Nephron (organoid): ENCODE measurements at regions not wholly inside any gene's neighbourhood (a gene's known extent, or its start where the extent isn't known, plus 50 kb on each side); places are given as distances from the start of the nearest gene placed in this dataset.

Source experiments
- H3K27ac Mint-ChIP-seq, 3 experiments: 2 replicates each; pipeline ENCODE4 v1.8.0; 2020; ENCODE audit warnings: mixed read lengths in 3 of 3, mild to moderate bottlenecking in 2 of 3, moderate library complexity in 1 of 3
- H3K27me3 Mint-ChIP-seq: 2 replicates; pipeline ENCODE4 v1.8.0; 2021; ENCODE audit warnings: low read depth, mild to moderate bottlenecking, moderate library complexity, mixed read lengths
- H3K36me3 Mint-ChIP-seq: 2 replicates; pipeline ENCODE4 v1.8.0; 2020; ENCODE audit warnings: low read depth, mixed read lengths
- H3K4me1 Mint-ChIP-seq: 2 replicates; pipeline ENCODE4 v1.8.0; 2020; ENCODE audit warnings: mixed read lengths
- H3K4me3 Mint-ChIP-seq, 3 experiments: 2 replicates each; pipeline ENCODE4 v1.8.0; 2020; ENCODE audit warnings: mild to moderate bottlenecking in 3 of 3, mixed read lengths in 3 of 3, moderate library complexity in 2 of 3
- H3K9me3 Mint-ChIP-seq: 2 replicates; pipeline ENCODE4 v1.8.0; 2020; ENCODE audit warnings: mixed read lengths
- TF ChIP-seq, protein P1 (sequence below), 3 experiments: fragments of 200-600 bp; sonication (generic); IDR thresholded peaks; one replicate each; pipeline ENCODE4 v1.5.0; 2021; ENCODE audit warnings: antibody characterized with exemption in 3 of 3; ENCODE audit not compliant: unreplicated experiment in 3 of 3

DNA sequence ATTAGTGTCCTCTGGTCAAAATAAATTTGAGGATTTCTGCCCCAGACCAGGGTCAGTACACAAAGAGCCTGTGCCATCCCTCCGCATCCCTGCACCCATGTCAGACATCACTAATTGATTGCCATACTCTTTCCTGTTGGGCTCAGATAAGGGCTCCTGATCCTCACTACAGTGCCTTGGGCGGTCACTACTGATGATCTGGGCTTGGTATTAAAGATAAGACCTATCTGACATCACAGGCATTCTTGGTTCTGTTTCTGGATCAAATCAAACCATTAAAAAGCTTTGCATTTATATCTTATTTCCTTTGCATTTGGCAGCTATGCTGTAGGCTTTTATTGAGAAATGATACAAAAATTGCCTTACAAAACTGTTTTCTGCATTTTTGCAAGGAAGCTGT lies 103.5 kb upstream of the TENM4 start:
- Mint-ChIP-seq H3K27ac (no peak overlapping the region), H3K27me3 (peaks cover 4% of the 10 kb centered on the region), H3K9me3 (no peaks in the 10 kb centered on the region), H3K4me1 (no peaks in the 10 kb centered on the region), H3K36me3 (no peaks in the 10 kb centered on the region), H3K4me3 (no peak overlapping the region)
- TF ChIP-seq, protein P1, sequence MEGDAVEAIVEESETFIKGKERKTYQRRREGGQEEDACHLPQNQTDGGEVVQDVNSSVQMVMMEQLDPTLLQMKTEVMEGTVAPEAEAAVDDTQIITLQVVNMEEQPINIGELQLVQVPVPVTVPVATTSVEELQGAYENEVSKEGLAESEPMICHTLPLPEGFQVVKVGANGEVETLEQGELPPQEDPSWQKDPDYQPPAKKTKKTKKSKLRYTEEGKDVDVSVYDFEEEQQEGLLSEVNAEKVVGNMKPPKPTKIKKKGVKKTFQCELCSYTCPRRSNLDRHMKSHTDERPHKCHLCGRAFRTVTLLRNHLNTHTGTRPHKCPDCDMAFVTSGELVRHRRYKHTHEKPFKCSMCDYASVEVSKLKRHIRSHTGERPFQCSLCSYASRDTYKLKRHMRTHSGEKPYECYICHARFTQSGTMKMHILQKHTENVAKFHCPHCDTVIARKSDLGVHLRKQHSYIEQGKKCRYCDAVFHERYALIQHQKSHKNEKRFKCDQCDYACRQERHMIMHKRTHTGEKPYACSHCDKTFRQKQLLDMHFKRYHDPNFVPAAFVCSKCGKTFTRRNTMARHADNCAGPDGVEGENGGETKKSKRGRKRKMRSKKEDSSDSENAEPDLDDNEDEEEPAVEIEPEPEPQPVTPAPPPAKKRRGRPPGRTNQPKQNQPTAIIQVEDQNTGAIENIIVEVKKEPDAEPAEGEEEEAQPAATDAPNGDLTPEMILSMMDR (IDR thresholded peaks at IDR 0.05; ENCODE audit: unreplicated experiment in 3 of 3), result no peak

- H3K36me3 Mint-ChIP-seq, result no peaks in the 10 kb centered on the region
- no peak overlapping the region for H3K4me3 Mint-ChIP-seq
These were observed 102.3 kb upstream of the TENM4 start for GRCh38 chr11:79543101-79543500.

GRCh38 chr11:79541466-79541865 lies 100.6 kb upstream of the TENM4 start:
- Mint-ChIP-seq H3K36me3 (no peaks in the 10 kb centered on the region), H3K9me3 (no peaks in the 10 kb centered on the region), H3K4me1 (no peaks in the 10 kb centered on the region)

More at GRCh38 chr11:79543101-79543500, 102.3 kb upstream of the TENM4 start:
- Mint-ChIP-seq H3K4me1 (no peaks in the 10 kb centered on the region), H3K27me3 (peaks cover 4% of the 10 kb centered on the region), H3K27ac (no peak overlapping the region), H3K9me3 (no peaks in the 10 kb centered on the region)
- TF ChIP-seq, protein P1 (IDR thresholded peaks at IDR 0.05; ENCODE audit: unreplicated experiment in 3 of 3), result no peak

GRCh38 chr11:79538775-79539174 lies 97.9 kb upstream of the TENM4 start:
- Mint-ChIP-seq H3K36me3 (no peaks in the 10 kb centered on the region), H3K9me3 (no peaks in the 10 kb centered on the region), H3K4me1 (no peaks in the 10 kb centered on the region), H3K27me3 (no peaks in the 10 kb centered on the region), H3K27ac (no peak overlapping the region), H3K4me3 (no peak overlapping the region)
- TF ChIP-seq, protein P1 (IDR thresholded peaks at IDR 0.05; ENCODE audit: unreplicated experiment in 3 of 3), result no peak

More at GRCh38 chr11:79541466-79541865, 100.6 kb upstream of the TENM4 start:
- no peak overlapping the region for H3K27ac Mint-ChIP-seq
- H3K4me3 Mint-ChIP-seq, result no peak overlapping the region
- TF ChIP-seq, protein P1 (IDR thresholded peaks at IDR 0.05; ENCODE audit: unreplicated experiment in 3 of 3), result no peak
- peaks cover 4% of the 10 kb centered on the region for H3K27me3 Mint-ChIP-seq

DNA sequence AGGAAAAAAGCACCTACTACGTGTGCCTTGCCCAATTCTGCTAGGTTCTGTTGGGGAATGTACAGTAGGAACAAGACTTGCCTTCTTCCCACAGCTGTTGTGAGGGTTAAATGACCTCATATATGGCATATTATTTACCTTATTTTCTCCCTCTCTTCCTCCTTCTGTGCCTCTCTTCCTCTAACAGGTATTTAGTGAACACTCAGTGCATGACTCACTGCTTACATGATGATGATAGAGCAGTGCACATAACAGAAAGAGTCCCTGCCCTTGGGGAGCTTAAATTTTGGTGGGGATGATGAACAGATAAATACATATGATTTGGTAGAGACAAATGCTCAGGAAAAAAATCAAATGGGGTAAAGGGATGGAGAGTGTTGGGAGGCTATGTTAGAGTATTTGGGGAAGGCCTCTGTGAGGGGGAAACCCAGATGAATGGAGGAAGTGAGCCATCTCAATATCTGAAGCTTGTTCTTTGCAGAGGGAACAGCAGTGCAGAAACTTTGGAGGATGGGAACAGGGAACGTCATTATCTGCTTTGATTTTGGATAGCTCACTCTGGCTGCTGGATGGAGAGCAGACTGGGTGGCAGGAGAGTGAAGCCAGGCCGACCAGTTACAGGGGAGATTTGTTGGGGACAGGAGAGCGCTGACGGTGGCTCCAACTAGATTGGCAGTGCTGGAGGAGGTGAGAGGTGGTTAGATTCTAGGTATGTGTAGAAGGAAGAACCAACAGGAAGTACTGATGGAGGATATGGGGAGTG lies 95.5 kb upstream of the TENM4 start:
- no peak overlapping the region for H3K4me3 Mint-ChIP-seq
- no peaks in the 10 kb centered on the region for H3K36me3 Mint-ChIP-seq
- TF ChIP-seq, protein P1 (IDR thresholded peaks at IDR 0.05; ENCODE audit: unreplicated experiment in 3 of 3), result no peak
- no peaks in the 10 kb centered on the region for H3K4me1 Mint-ChIP-seq
- H3K27me3 Mint-ChIP-seq, result no peaks in the 10 kb centered on the region
- no peak overlapping the region for H3K27ac Mint-ChIP-seq
- H3K9me3 Mint-ChIP-seq, result no peaks in the 10 kb centered on the region

- TF ChIP-seq, protein P1 (IDR thresholded peaks at IDR 0.05; ENCODE audit: unreplicated experiment in 3 of 3), result no peak
- Mint-ChIP-seq H3K36me3 (no peaks in the 10 kb centered on the region), H3K4me3 (no peak overlapping the region), H3K27ac (no peak overlapping the region), H3K27me3 (no peaks in the 10 kb centered on the region), H3K4me1 (no peaks in the 10 kb centered on the region), H3K9me3 (no peaks in the 10 kb centered on the region)
These were observed 94.8 kb upstream of the TENM4 start for GRCh38 chr11:79535606-79536005.
